Activated CD8-positive, alpha-beta memory T cell treated with anti-CD3 and anti-CD28 coated beads for 1 hour (primary cell): ENCODE measurements at regions not wholly inside any gene's neighbourhood (a gene's known extent, or its start where the extent isn't known, plus 50 kb on each side); places are given as distances from the start of the nearest gene placed in this dataset.

Source experiments
- DNase-seq, 2 donors: peaks; one replicate each; pipeline ENCODE4 v3.0.0-alpha.2; 2020; ENCODE audit warnings: low read depth in 1 of 2; ENCODE audit errors: extremely low read depth in 1 of 2

GRCh38 chr11:87972133-87972532, 203.1 kb downstream of the RAB38 start:
- DNase-seq: no peak

DNA sequence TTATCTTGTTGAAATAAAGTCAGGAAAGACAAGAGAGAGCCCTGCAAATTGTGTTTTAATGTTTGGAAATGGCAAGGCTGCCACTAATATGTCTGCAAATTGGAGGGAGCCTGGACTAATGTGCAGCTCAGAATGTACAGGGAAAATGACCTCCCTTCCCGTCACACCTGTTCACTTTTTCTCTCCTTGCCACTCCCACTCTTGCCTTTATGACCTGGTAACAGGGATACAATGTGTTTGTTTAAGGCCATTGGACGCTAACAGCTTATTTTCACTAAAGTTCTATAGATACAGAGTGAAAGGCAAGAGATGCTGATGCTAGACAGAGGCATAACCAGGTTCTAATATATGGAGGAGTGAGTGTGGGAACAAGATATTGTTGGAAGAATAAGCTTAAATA, 203.9 kb downstream of the RAB38 start:
- DNase-seq: no peak

GRCh38 chr11:87970762-87971161, 204.5 kb downstream of the RAB38 start:
- DNase-seq: no peak

DNA sequence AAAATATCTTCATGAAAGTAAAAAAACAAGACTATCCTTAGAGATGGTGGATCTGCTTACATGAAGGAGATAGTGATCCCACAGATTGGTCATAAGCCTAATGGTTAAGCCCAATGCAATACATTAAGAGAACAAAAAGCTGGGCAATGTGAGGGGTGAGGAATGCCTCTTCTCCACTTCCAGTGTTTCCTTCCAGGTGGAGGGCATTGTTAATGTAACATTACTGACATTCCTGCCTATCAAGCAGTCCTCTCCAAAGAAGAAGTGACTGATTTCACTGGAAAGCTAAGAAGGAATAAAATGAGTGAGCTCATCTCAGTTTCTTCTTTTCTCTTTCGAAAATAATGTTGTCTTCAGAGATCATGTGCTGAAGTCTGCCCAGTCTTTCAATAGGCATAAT, 207.8 kb downstream of the RAB38 start:
- DNase-seq: no peak

- no peak for DNase-seq
Measured at GRCh38 chr11:87966694-87967093, 208.5 kb downstream of the RAB38 start.

- DNase-seq: no peak
Measured at GRCh38 chr11:87966216-87966615, 209.0 kb downstream of the RAB38 start.

GRCh38 chr11:87961606-87962005, 213.6 kb downstream of the RAB38 start:
- no peak for DNase-seq

GRCh38 chr11:87957961-87958360, 217.3 kb downstream of the RAB38 start:
- DNase-seq: no peak

GRCh38 chr11:87954476-87954875, 220.8 kb downstream of the RAB38 start:
- no peak for DNase-seq

DNA sequence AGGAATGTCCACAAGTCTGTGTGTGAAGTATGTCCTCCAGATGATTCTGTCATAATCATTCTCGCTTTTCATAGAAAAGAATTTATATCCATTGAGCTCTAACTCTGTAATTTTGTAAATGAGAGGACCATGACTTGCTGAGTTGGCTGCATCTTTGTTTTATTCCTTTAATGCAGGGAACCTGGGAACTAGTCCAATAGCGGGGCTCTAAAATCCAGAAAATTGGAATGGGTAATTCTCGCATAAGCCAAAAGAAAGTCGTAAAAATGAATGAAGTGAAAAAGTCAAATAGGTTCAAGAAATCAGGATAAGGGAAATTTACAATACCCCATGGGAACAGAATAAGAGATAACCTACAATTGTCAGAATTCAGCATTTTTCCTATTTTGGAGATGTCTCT, 232.5 kb downstream of the RAB38 start:
- DNase-seq: no peak

- no peak for DNase-seq
Measured at GRCh38 chr11:87934182-87934581, 241.1 kb downstream of the RAB38 start.

DNA sequence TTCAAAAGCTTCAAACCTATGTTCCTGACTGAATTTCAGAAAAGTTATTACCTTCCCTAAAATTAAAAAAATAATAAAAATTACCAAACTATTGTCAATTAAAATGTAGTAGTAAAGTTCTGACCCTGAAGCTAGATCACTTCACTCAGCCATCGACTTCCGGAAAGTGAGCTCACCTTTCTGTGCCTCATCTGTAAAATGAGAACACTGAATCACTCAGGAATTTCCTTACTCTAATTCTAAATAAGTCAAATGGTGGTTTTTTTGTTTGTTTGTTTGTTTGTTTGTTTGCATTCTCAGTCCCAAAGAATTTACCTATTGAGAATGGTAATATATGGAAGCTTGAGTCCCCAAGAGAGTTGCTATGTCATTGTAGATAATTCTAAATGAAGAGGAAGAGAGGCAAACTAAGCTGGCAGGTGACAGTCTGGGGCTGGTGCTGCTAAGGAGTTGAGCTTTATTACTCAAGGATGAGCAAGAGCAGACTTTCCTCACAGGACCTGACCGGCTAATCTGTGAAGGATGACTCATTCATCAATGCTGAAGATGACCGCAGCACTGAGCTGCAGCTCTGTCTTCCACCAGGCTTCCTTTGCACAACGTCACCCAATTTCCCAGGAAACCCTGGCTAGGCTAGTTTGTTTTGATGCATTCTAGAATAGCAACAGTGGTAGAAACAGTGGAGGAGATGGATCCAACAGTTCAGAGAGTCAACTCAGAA, 248.8 kb downstream of the RAB38 start:
- DNase-seq: no peak

- no peak for DNase-seq
Measured at GRCh38 chr11:87924125-87924524, 251.1 kb downstream of the RAB38 start.

- DNase-seq: no peak
Measured at GRCh38 chr11:87917111-87917510, 258.1 kb downstream of the RAB38 start.

DNA sequence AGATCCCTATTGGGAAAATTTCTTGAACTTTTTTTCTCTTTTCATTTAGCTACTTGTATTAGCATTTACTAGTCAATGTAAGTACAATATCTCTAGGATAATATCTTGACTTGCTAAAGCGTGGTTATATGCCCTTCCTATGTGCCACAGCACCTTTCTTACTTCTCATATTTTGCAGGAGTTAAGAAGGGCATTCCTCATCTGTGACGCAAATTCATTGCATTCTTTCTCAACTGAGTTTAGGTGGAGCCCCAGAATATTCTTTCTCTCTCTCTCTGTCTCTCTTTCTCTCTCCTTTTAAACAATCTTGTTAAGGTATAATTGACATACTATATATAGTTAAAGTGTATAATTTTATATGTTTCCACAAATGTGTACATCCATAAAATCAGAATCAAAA, 266.1 kb downstream of the RAB38 start:
- DNase-seq: no peak

GRCh38 chr11:87908086-87908485, 267.2 kb downstream of the RAB38 start:
- no peak for DNase-seq

- DNase-seq: no peak
Measured at GRCh38 chr11:87903345-87903744, 271.9 kb downstream of the RAB38 start.

DNA sequence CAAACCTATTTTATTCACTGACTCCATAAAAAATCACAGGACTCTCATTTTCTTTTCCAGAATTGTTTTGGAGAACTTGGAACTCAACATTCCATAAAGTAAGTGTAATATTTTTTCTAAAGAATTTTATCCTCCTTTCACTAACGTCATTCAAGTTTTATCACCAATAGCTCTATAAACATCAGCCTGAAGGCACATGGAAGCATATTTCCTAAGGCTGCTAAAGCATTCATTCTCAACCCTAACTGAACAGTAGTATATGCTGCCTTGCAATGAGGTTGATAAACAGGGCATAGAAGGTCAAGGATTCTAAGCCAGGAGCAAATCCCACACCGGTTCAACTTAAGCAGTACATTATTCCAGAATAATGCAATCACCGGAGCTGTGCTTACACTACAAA, 273.9 kb downstream of the RAB38 start:
- DNase-seq: no peak

DNA sequence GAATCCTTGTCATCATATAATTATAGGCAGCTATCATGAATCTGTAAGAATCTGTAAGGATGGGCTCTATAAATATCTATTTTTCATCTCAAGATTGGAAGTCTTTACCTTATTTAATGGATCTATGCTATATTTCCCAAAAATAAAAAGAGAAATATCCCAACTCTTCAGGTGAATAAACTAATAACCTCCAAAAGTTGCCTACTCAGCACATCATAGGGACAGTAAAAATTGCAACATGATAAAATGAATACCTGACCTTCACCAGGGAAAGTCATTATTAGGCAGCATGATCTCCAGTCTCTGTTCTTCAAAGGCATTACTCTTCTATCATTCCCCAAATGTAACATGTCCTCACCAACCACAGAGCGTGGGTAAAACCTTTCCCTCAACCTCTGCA, 277.3 kb downstream of the RAB38 start:
- no peak for DNase-seq

DNA sequence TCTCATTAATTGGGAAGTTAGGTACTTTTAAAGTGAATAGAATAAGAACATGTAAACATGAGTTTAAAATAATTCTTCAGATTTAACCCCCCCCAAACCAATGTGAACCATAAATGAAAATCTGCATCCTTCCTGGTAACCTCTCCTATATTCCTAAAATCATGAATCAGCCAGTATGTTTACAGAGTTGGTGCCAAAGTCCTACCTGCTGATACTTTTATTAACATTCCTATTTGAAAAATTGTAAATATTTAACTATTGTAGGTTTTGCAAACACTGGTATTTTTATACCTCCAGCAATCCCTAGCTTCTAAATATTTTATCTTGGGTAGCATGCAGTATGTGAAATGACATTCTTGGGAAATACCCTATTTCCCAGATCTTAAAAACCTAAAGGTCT, 278.2 kb downstream of the RAB38 start:
- DNase-seq: no peak

GRCh38 chr11:87894961-87895360, 280.3 kb downstream of the RAB38 start:
- DNase-seq: no peak

GRCh38 chr11:87892291-87892690, 283.0 kb downstream of the RAB38 start:
- DNase-seq: no peak

GRCh38 chr11:87889126-87889525, 286.1 kb downstream of the RAB38 start:
- DNase-seq: no peak
